MM.1S (cell line): ENCODE measurements at regions not wholly inside any gene's neighbourhood (a gene's known extent, or its start where the extent isn't known, plus 50 kb on each side); places are given as distances from the start of the nearest gene placed in this dataset.

ENCODE experiments used
- EZH2 ChIP-seq: fragments of 300-600 bp; sonication (generic); optimal IDR thresholded peaks from 2 replicates; pipeline ENCODE3; 2017; ENCODE audit warnings: low read depth, mild to moderate bottlenecking, antibody characterized with exemption, low read length, mixed read lengths
- TF ChIP-seq, protein P1 (sequence below): fragments of 300-600 bp; sonication (generic); IDR thresholded peaks from 2 replicates; pipeline ENCODE4 v1.5.1; 2016; ENCODE audit warnings: antibody characterized with exemption, low read length, mixed read lengths

DNA sequence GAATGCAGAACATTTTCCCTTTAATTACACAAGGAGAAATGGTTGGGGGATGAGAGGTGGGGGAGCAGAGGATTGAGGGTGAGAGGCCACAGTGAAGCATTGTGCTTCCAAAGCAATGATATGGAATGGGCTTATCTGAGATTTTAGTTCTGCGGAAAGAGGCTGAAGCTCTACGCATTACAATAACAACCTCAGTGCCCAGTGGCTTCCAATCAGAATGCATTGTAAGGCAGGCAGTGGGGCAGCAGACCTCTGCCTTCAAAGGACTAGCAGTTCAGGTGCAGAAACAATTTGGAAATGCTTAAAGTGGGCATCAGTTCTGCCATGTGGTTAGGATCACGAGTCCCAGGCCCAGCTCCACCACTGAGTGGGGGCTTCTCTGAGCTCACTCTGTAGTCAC is 251.0 kb upstream of the ZMIZ1 start:
- TF ChIP-seq, protein P1, sequence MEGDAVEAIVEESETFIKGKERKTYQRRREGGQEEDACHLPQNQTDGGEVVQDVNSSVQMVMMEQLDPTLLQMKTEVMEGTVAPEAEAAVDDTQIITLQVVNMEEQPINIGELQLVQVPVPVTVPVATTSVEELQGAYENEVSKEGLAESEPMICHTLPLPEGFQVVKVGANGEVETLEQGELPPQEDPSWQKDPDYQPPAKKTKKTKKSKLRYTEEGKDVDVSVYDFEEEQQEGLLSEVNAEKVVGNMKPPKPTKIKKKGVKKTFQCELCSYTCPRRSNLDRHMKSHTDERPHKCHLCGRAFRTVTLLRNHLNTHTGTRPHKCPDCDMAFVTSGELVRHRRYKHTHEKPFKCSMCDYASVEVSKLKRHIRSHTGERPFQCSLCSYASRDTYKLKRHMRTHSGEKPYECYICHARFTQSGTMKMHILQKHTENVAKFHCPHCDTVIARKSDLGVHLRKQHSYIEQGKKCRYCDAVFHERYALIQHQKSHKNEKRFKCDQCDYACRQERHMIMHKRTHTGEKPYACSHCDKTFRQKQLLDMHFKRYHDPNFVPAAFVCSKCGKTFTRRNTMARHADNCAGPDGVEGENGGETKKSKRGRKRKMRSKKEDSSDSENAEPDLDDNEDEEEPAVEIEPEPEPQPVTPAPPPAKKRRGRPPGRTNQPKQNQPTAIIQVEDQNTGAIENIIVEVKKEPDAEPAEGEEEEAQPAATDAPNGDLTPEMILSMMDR, result no peak
- TF ChIP-seq EZH2, result no peak
